ENCODE measurements at regions not wholly inside any gene's neighbourhood (a gene's known extent, or its start where the extent isn't known, plus 50 kb on each side); places are given as distances from the start of the nearest gene placed in this dataset.

DNA sequence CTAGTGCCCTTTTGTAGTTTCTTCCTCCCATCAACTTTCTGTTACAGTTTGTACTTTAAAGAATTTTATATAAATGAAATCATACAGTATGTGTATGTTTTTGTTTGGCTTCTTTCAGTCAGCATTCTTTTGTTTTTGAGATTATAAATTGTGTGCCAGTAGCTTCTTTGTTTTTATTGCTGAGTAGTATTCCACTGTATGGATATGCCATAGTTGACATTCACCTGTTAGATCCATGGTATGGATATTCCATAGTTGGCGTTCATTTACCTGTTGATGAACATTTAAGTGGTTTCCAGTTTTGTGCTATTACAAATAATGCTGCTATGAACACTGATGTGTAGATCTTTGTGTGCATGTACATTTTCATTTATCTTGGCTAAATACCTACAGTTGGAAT is 70.8 kb upstream of the SYPL1 start:
- no peak overlapping the region for H3T11ph ChIP-seq (ENCODE audit: low read length)
- H3K9me3 Mint-ChIP-seq: no peaks in the 10 kb centered on the region; a peak in 1 of 5 replicates
- no peak overlapping the region for H3K4ac ChIP-seq (ENCODE audit: low read depth, low read length)
- no peak overlapping the region for H4K8ac ChIP-seq (replicated peaks; ENCODE audit: insufficient read length, low read depth, low read length)
- WGBS (ENCODE audit: extremely low coverage, insufficient read length, low lambda C conversion rate): no CpG with 5 or more reads among the region's 1 CpG
- no peak overlapping the region for H3K18ac ChIP-seq (ENCODE audit: insufficient read length, low read depth, low read length)
- peaks cover 2% of the 10 kb centered on the region; the same call in 1 of the 2 replicates for H3K27me3 Mint-ChIP-seq (ENCODE audit: low read depth)
- H3K4me1 Mint-ChIP-seq: peaks cover 7 to 11% of the 10 kb centered on the region in 2 experiments; a peak in 3 of 4 replicates
- no peak overlapping the region for H3K9ac ChIP-seq (ENCODE audit: extremely low read depth, insufficient read length, low read length)
- no peak overlapping the region for H2BK12ac ChIP-seq (ENCODE audit: insufficient read length, low read depth, low read length)
- no peaks in the 10 kb centered on the region for H3K9me3 ChIP-seq (ENCODE audit: control insufficient read depth, low read depth, low read length)
- H3K27ac Mint-ChIP-seq: no peak overlapping the region
- no peak overlapping the region for H2BK5ac ChIP-seq (ENCODE audit: insufficient read length, low read length)
- H3K79me2 ChIP-seq (ENCODE audit: insufficient read depth, low read length): no peaks in the 10 kb centered on the region
- H3K4me2 ChIP-seq (ENCODE audit: insufficient read depth, insufficient read length, low read length): no peak overlapping the region
- H2BK20ac ChIP-seq (ENCODE audit: low read depth, low read length, poor library complexity, severe bottlenecking): no peak overlapping the region
- no peak overlapping the region for H2AFZ ChIP-seq (ENCODE audit: low read length)
- H3K56ac ChIP-seq (ENCODE audit: insufficient read length, low read depth, low read length): no peak overlapping the region
- TF ChIP-seq, protein P1, sequence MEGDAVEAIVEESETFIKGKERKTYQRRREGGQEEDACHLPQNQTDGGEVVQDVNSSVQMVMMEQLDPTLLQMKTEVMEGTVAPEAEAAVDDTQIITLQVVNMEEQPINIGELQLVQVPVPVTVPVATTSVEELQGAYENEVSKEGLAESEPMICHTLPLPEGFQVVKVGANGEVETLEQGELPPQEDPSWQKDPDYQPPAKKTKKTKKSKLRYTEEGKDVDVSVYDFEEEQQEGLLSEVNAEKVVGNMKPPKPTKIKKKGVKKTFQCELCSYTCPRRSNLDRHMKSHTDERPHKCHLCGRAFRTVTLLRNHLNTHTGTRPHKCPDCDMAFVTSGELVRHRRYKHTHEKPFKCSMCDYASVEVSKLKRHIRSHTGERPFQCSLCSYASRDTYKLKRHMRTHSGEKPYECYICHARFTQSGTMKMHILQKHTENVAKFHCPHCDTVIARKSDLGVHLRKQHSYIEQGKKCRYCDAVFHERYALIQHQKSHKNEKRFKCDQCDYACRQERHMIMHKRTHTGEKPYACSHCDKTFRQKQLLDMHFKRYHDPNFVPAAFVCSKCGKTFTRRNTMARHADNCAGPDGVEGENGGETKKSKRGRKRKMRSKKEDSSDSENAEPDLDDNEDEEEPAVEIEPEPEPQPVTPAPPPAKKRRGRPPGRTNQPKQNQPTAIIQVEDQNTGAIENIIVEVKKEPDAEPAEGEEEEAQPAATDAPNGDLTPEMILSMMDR (conservative IDR thresholded peaks at IDR 0.05): no peak
- H2AK5ac ChIP-seq (ENCODE audit: insufficient read length, low read length): no peak overlapping the region
- no peak overlapping the region for H2BK120ac ChIP-seq (ENCODE audit: low read depth, low read length, poor library complexity, severe bottlenecking)
- peaks cover 0 to 5% (median 0%) of the 10 kb centered on the region in 3 experiments; a peak in 1 of 7 replicates for H3K36me3 Mint-ChIP-seq (ENCODE audit: insufficient read depth in 1 of 3, low read depth in 3 of 3)
- no peak overlapping the region for H3K14ac ChIP-seq (ENCODE audit: insufficient read depth, low read length)
- no peak overlapping the region for H3K23ac ChIP-seq (ENCODE audit: insufficient read length, low read depth, low read length)
- no peaks in the 10 kb centered on the region for H3K79me1 ChIP-seq (ENCODE audit: insufficient read depth, low read depth, low read length, poor library complexity, severe bottlenecking)
- H4K91ac ChIP-seq (ENCODE audit: insufficient read length, low read depth, low read length): no peak overlapping the region
- no peaks in the 10 kb centered on the region for H3K4me1 ChIP-seq (ENCODE audit: insufficient read depth, low read length)
- H3K27me3 ChIP-seq (ENCODE audit: insufficient read depth, low read length): no peaks in the 10 kb centered on the region
- no peak overlapping the region for H4K5ac ChIP-seq (ENCODE audit: insufficient read length, low read depth, low read length)
- no peaks in the 10 kb centered on the region for H4K20me1 ChIP-seq (ENCODE audit: control insufficient read depth, insufficient read depth, insufficient read length)
- no peak overlapping the region for H2BK15ac ChIP-seq (ENCODE audit: low read depth, low read length)
- DNase-seq: no peak
- H3K27ac ChIP-seq (ENCODE audit: insufficient read length, low read depth, low read length): no peak overlapping the region
- H3K23me2 ChIP-seq (ENCODE audit: insufficient read length, low read depth, low read length, poor library complexity, severe bottlenecking): no peaks in the 10 kb centered on the region
- H3K4me3 Mint-ChIP-seq: no peak overlapping the region
